ENCODE measurements at regions not wholly inside any gene's neighbourhood (a gene's known extent, or its start where the extent isn't known, plus 50 kb on each side); places are given as distances from the start of the nearest gene placed in this dataset.

DNA sequence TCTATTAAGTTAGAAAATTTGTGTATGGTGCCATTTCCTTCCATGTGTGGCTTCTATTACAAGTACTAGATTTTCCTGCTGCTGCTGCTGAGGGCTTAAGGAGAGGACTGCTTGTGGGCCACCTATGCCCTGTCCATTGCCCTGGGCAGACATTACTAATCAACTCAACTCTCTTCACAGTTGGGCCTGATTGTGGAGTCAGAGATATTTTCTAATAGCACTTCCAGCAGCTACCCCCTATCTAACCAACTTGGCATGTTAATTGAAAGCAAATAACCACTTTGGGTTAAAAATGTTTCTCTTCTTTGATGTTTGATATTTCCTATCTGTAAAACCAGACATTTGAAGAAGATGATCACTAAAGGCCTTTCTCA lies 242.0 kb downstream of the EDEM1 start:
- Histone ChIP-seq H3K4me3 (no peak overlapping the region), H3K4me1 (peaks cover 0 to 7% (median 2%) of the 10 kb centered on the region in 4 donors), H3K27me3 (no peaks in the 10 kb centered on the region), H3K9me3 (no peaks in the 10 kb centered on the region), H3K36me3 (no peaks in the 10 kb centered on the region), H3K27ac (no peak overlapping the region)
- DNase-seq (ENCODE audit: low spot score in 2 of 2): no peak
- TF ChIP-seq, protein P1, sequence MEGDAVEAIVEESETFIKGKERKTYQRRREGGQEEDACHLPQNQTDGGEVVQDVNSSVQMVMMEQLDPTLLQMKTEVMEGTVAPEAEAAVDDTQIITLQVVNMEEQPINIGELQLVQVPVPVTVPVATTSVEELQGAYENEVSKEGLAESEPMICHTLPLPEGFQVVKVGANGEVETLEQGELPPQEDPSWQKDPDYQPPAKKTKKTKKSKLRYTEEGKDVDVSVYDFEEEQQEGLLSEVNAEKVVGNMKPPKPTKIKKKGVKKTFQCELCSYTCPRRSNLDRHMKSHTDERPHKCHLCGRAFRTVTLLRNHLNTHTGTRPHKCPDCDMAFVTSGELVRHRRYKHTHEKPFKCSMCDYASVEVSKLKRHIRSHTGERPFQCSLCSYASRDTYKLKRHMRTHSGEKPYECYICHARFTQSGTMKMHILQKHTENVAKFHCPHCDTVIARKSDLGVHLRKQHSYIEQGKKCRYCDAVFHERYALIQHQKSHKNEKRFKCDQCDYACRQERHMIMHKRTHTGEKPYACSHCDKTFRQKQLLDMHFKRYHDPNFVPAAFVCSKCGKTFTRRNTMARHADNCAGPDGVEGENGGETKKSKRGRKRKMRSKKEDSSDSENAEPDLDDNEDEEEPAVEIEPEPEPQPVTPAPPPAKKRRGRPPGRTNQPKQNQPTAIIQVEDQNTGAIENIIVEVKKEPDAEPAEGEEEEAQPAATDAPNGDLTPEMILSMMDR (IDR thresholded peaks at IDR 0.05): no peak
- no peak for TF ChIP-seq EP300 (IDR thresholded peaks at IDR 0.05)
- TF ChIP-seq POLR2A (IDR thresholded peaks at IDR 0.05): no peak

- WGBS, 2 donors: 96 to 97% methylated on average over 1 of the region's 1 CpG
Measured at GRCh38 chr3:5430701-5431100, 243.2 kb downstream of the EDEM1 start.

GRCh38 chr3:5431146-5431545 lies 243.6 kb downstream of the EDEM1 start:
- no peaks in the 10 kb centered on the region for H3K9me3 ChIP-seq
- TF ChIP-seq EP300 (IDR thresholded peaks at IDR 0.05) (no peak), POLR2A (IDR thresholded peaks at IDR 0.05) (no peak)
- TF ChIP-seq, protein P1 (IDR thresholded peaks at IDR 0.05): no peak
- no peak overlapping the region for H3K27ac ChIP-seq
- DNase-seq (ENCODE audit: low spot score in 2 of 2): no peak
- WGBS, 2 donors: 89 to 91% methylated on average over 4 of the region's 4 CpGs
- H3K4me1 ChIP-seq: peaks cover 0 to 5% (median 2%) of the 10 kb centered on the region in 4 donors
- no peaks in the 10 kb centered on the region for H3K36me3 ChIP-seq
- no peaks in the 10 kb centered on the region for H3K27me3 ChIP-seq
- no peak overlapping the region for H3K4me3 ChIP-seq

More at GRCh38 chr3:5430701-5431100, 243.2 kb downstream of the EDEM1 start:
- DNase-seq (ENCODE audit: low spot score in 2 of 2): no peak
- Histone ChIP-seq H3K27me3 (no peaks in the 10 kb centered on the region), H3K4me1 (peaks cover 0 to 7% (median 2%) of the 10 kb centered on the region in 4 donors), H3K9me3 (no peaks in the 10 kb centered on the region), H3K36me3 (no peaks in the 10 kb centered on the region), H3K4me3 (no peak overlapping the region), H3K27ac (no peak overlapping the region)
- TF ChIP-seq POLR2A (IDR thresholded peaks at IDR 0.05) (no peak), EP300 (IDR thresholded peaks at IDR 0.05) (no peak)
- TF ChIP-seq, protein P1 (IDR thresholded peaks at IDR 0.05): no peak

DNA sequence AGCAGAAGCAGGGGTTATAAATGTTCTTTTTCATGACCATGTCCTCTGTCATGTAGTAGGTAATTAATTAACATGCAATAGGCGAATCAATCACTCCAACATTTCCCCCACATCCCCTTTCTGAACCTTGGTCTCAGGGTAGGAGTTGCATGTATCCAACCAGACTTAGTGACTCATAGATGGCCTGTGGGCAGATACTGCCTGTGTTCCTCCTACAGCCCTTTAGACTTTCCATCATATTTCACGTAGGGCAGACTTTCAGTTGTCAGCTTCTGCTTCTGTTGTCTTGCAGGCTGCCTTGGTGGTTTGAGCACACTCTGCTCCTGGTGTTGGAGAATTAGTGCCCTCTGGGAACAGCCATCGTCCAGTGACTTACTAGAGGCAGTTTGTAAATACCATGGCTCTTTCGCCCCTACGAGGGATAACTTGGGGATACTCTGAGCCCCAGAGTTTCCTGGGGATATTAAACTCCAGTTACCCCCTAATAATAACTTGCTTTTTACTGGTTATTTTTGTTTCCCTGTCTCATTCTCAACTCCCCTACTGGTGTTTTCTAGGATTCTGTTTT lies 244.4 kb downstream of the EDEM1 start:
- Histone ChIP-seq H3K36me3 (no peaks in the 10 kb centered on the region), H3K4me3 (no peak overlapping the region), H3K27ac (no peak overlapping the region), H3K4me1 (no peaks in the 10 kb centered on the region), H3K9me3 (no peaks in the 10 kb centered on the region), H3K27me3 (no peaks in the 10 kb centered on the region)
- TF ChIP-seq EP300 (IDR thresholded peaks at IDR 0.05): no peak
- TF ChIP-seq POLR2A (IDR thresholded peaks at IDR 0.05): no peak
- TF ChIP-seq, protein P1 (IDR thresholded peaks at IDR 0.05): no peak
- DNase-seq (ENCODE audit: low spot score in 2 of 2): no peak
- WGBS, 2 donors: 72 to 81% methylated on average over 5 of the region's 5 CpGs

DNA sequence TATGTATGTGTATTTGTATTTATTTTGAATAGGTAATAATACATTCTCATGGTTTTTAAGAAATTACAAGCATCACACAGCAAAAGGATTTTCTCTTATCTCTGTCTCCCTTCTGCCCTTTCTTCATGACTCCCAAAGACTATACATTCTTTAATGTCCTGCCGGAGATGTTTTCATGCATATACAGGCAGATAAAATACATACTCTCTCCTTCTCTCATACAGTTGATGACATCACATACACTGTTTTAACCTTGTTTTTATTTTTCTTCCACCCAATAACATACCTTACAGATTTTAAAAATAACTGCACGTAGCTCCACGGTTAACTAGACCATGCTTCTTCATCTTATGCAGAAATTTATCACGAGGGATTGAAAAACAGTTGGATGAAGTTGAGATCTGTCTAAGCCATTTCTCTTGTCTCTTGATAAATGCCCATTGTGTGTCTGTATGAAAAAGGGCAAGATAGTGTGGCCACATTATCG lies 249.8 kb downstream of the EDEM1 start:
- Histone ChIP-seq H3K27me3 (no peaks in the 10 kb centered on the region), H3K9me3 (no peaks in the 10 kb centered on the region), H3K4me1 (no peaks in the 10 kb centered on the region), H3K27ac (no peak overlapping the region), H3K4me3 (no peak overlapping the region), H3K36me3 (no peaks in the 10 kb centered on the region)
- 69 to 89% methylated on average over 5 of the region's 5 CpGs for WGBS, 2 donors
- no peak for DNase-seq (ENCODE audit: low spot score in 2 of 2)
- TF ChIP-seq, protein P1 (IDR thresholded peaks at IDR 0.05): no peak
- TF ChIP-seq EP300 (IDR thresholded peaks at IDR 0.05) (no peak), POLR2A (IDR thresholded peaks at IDR 0.05) (no peak)
